ENCODE measurements at regions not wholly inside any gene's neighbourhood (a gene's known extent, or its start where the extent isn't known, plus 50 kb on each side); places are given as distances from the start of the nearest gene placed in this dataset.

DNA sequence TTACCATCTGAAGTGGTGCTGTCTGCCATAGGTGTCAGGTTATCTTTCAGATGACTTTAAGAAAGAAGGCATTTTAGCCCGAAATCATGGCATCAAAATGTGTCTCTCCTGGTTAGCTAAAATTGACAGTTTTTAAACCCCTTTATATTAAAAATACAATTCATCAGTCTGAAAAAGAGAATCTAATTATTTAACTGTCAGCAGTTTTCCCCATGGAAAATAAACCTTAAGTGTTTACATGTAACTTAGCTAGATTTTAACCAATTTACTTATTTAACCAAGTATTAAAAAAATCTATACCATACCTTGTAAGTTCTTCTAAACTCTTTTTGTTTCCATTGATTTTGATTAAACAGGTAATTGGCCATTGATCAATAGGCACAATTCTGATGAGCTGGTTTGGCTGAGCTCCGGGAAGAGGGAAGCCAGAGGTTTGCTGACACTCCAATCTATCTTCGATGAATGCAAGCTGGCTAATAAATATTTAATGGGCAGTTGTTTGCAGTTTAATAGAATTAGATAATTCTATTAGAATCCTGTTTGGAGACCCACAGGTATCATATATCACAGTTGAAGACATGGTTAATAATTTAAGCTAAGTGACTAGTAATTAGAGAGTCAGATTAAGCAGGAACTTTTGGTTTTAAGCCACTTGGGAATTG, 114.0 kb downstream of the MAT2B start:
- Histone ChIP-seq H3K36me3 (ENCODE audit: insufficient read depth, low read length) (no peaks in the 10 kb centered on the region), H3K9ac (ENCODE audit: low read length) (no peak overlapping the region), H3K9me2 (ENCODE audit: low read depth, low read length) (no peaks in the 10 kb centered on the region), H2AFZ (ENCODE audit: low read length) (no peak overlapping the region), H3K4me1 (ENCODE audit: insufficient read depth, low read length, severe bottlenecking) (no peaks in the 10 kb centered on the region), H4K20me1 (ENCODE audit: insufficient read depth, low read length) (no peaks in the 10 kb centered on the region), H3K79me2 (ENCODE audit: insufficient read depth, low read length) (no peaks in the 10 kb centered on the region), H3K9me3 (ENCODE audit: low read length) (no peaks in the 10 kb centered on the region), H3F3A (ENCODE audit: insufficient read depth, low read length) (no peaks in the 10 kb centered on the region), H3K27ac (ENCODE audit: low read depth, low read length, poor library complexity, severe bottlenecking) (no peak overlapping the region), H3K4me2 (ENCODE audit: low read length) (no peak overlapping the region), H3K27me3 (ENCODE audit: insufficient read depth, low read length) (no peaks in the 10 kb centered on the region), H3K4me3 (ENCODE audit: low read depth, low read length, poor library complexity, severe bottlenecking) (no peak overlapping the region)
- no peak for TF ChIP-seq CTCF (IDR thresholded peaks at IDR 0.05; ENCODE audit: low read length)
- TF ChIP-seq EZH2 (IDR thresholded peaks at IDR 0.05; ENCODE audit: borderline replicate concordance, low read length), result no peak

GRCh38 chr5:163619951-163620350, 114.5 kb downstream of the MAT2B start:
- Histone ChIP-seq H3K4me2 (ENCODE audit: low read length) (no peak overlapping the region), H3K9me2 (ENCODE audit: low read depth, low read length) (no peaks in the 10 kb centered on the region), H3K36me3 (ENCODE audit: insufficient read depth, low read length) (no peaks in the 10 kb centered on the region), H3K27ac (ENCODE audit: low read depth, low read length, poor library complexity, severe bottlenecking) (no peak overlapping the region), H3K9me3 (ENCODE audit: low read length) (no peaks in the 10 kb centered on the region), H4K20me1 (ENCODE audit: insufficient read depth, low read length) (no peaks in the 10 kb centered on the region), H3K9ac (ENCODE audit: low read length) (no peak overlapping the region), H3K4me1 (ENCODE audit: insufficient read depth, low read length, severe bottlenecking) (no peaks in the 10 kb centered on the region), H3K4me3 (ENCODE audit: low read depth, low read length, poor library complexity, severe bottlenecking) (no peak overlapping the region), H3K79me2 (ENCODE audit: insufficient read depth, low read length) (no peaks in the 10 kb centered on the region), H3K27me3 (ENCODE audit: insufficient read depth, low read length) (no peaks in the 10 kb centered on the region), H3F3A (ENCODE audit: insufficient read depth, low read length) (no peaks in the 10 kb centered on the region), H2AFZ (ENCODE audit: low read length) (no peak overlapping the region)
- TF ChIP-seq CTCF (IDR thresholded peaks at IDR 0.05; ENCODE audit: low read length) (no peak), EZH2 (IDR thresholded peaks at IDR 0.05; ENCODE audit: borderline replicate concordance, low read length) (no peak)

- Histone ChIP-seq H3F3A (ENCODE audit: insufficient read depth, low read length) (no peaks in the 10 kb centered on the region), H3K9me3 (ENCODE audit: low read length) (no peaks in the 10 kb centered on the region), H3K4me2 (ENCODE audit: low read length) (no peak overlapping the region), H3K27ac (ENCODE audit: low read depth, low read length, poor library complexity, severe bottlenecking) (no peak overlapping the region), H3K79me2 (ENCODE audit: insufficient read depth, low read length) (no peaks in the 10 kb centered on the region), H3K9me2 (ENCODE audit: low read depth, low read length) (no peaks in the 10 kb centered on the region), H2AFZ (ENCODE audit: low read length) (no peak overlapping the region), H3K4me1 (ENCODE audit: insufficient read depth, low read length, severe bottlenecking) (no peaks in the 10 kb centered on the region), H3K4me3 (ENCODE audit: low read depth, low read length, poor library complexity, severe bottlenecking) (no peak overlapping the region), H3K9ac (ENCODE audit: low read length) (no peak overlapping the region), H3K36me3 (ENCODE audit: insufficient read depth, low read length) (no peaks in the 10 kb centered on the region), H3K27me3 (ENCODE audit: insufficient read depth, low read length) (no peaks in the 10 kb centered on the region), H4K20me1 (ENCODE audit: insufficient read depth, low read length) (no peaks in the 10 kb centered on the region)
- TF ChIP-seq CTCF (IDR thresholded peaks at IDR 0.05; ENCODE audit: low read length) (no peak), EZH2 (IDR thresholded peaks at IDR 0.05; ENCODE audit: borderline replicate concordance, low read length) (no peak)
Observed at GRCh38 chr5:163622799-163623198, 117.4 kb downstream of the MAT2B start.
